C4-2B (cell line): ENCODE measurements at regions not wholly inside any gene's neighbourhood (a gene's known extent, or its start where the extent isn't known, plus 50 kb on each side); places are given as distances from the start of the nearest gene placed in this dataset.

Experiments
- CTCF ChIP-seq: fragments of 450-650 bp; conservative IDR thresholded peaks from 2 replicates; pipeline ENCODE4 v1.5.1; 2017; ENCODE audit warnings: mild to moderate bottlenecking
- ZFX ChIP-seq: fragments of 450-650 bp; IDR thresholded peaks from 2 replicates; pipeline ENCODE4 v1.6.1; 2017

- TF ChIP-seq CTCF (no peak), ZFX (no peak)
Measured at GRCh38 chr11:80007616-80008015, 566.8 kb upstream of the TENM4 start.
